HL-60 (cell line): ENCODE measurements at regions not wholly inside any gene's neighbourhood (a gene's known extent, or its start where the extent isn't known, plus 50 kb on each side); places are given as distances from the start of the nearest gene placed in this dataset.

Experiments
- DNase-seq, 2 experiments: peaks; one replicate each; pipeline ENCODE4 v3.0.0-alpha.2; 2010 to 2020; ENCODE audit warnings: low read depth in 1 of 2, low spot score in 1 of 2
- H3K27ac ChIP-seq: fragments of 250-450 bp; sonication (Bioruptor Pico); replicated peaks from 2 replicates; pipeline ENCODE4 v1.5.1; 2020; ENCODE audit warnings: mild to moderate bottlenecking, moderate library complexity
- H3K27me3 ChIP-seq: fragments of 250-450 bp; sonication (Bioruptor Pico); 2 replicates; pipeline ENCODE4 v1.5.1; 2021; ENCODE audit warnings: mild to moderate bottlenecking, moderate library complexity; ENCODE audit not compliant: insufficient read depth, poor library complexity, severe bottlenecking
- H3K4me3 ChIP-seq: replicated peaks from 2 replicates; pipeline ENCODE4 v1.5.1; 2011; ENCODE audit warnings: mild to moderate bottlenecking, control low read depth, low read length; ENCODE audit not compliant: insufficient read depth
- GABPA ChIP-seq: IDR thresholded peaks from 2 replicates; pipeline ENCODE4 v1.6.1; 2012; ENCODE audit warnings: low read depth
- POLR2AphosphoS5 ChIP-seq: IDR thresholded peaks from 2 replicates; pipeline ENCODE4 v1.6.1; 2012; ENCODE audit warnings: low read depth
- REST ChIP-seq: IDR thresholded peaks from 2 replicates; pipeline ENCODE4 v1.6.1; 2012; ENCODE audit warnings: low read depth; ENCODE audit not compliant: insufficient replicate concordance
- SPI1 ChIP-seq: IDR thresholded peaks from 2 replicates; pipeline ENCODE4 v1.6.1; 2012; ENCODE audit warnings: low read depth, mild to moderate bottlenecking, borderline replicate concordance
- TF ChIP-seq, protein P1 (sequence below): IDR thresholded peaks from one replicate; pipeline ENCODE4 v1.5.1; 2011; ENCODE audit warnings: low read length, control low read depth, inconsistent platforms; ENCODE audit not compliant: insufficient read depth

GRCh38 chr6:22621701-22622100 lies 52.3 kb downstream of the HDGFL1 start:
- TF ChIP-seq REST (no peak), POLR2AphosphoS5 (no peak), SPI1 (no peak), GABPA (no peak)
- TF ChIP-seq, protein P1, sequence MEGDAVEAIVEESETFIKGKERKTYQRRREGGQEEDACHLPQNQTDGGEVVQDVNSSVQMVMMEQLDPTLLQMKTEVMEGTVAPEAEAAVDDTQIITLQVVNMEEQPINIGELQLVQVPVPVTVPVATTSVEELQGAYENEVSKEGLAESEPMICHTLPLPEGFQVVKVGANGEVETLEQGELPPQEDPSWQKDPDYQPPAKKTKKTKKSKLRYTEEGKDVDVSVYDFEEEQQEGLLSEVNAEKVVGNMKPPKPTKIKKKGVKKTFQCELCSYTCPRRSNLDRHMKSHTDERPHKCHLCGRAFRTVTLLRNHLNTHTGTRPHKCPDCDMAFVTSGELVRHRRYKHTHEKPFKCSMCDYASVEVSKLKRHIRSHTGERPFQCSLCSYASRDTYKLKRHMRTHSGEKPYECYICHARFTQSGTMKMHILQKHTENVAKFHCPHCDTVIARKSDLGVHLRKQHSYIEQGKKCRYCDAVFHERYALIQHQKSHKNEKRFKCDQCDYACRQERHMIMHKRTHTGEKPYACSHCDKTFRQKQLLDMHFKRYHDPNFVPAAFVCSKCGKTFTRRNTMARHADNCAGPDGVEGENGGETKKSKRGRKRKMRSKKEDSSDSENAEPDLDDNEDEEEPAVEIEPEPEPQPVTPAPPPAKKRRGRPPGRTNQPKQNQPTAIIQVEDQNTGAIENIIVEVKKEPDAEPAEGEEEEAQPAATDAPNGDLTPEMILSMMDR, result no peak
- no peaks in the 10 kb centered on the region for H3K27me3 ChIP-seq
- H3K4me3 ChIP-seq, result no peak overlapping the region
- H3K27ac ChIP-seq, result no peak overlapping the region
- no peak for DNase-seq

GRCh38 chr6:22622351-22622750 lies 53.0 kb downstream of the HDGFL1 start:
- Histone ChIP-seq H3K4me3 (no peak overlapping the region), H3K27ac (no peak overlapping the region), H3K27me3 (no peaks in the 10 kb centered on the region)
- TF ChIP-seq, protein P1, result no peak
- TF ChIP-seq REST (no peak), GABPA (no peak), SPI1 (no peak), POLR2AphosphoS5 (no peak)
- no peak for DNase-seq

DNA sequence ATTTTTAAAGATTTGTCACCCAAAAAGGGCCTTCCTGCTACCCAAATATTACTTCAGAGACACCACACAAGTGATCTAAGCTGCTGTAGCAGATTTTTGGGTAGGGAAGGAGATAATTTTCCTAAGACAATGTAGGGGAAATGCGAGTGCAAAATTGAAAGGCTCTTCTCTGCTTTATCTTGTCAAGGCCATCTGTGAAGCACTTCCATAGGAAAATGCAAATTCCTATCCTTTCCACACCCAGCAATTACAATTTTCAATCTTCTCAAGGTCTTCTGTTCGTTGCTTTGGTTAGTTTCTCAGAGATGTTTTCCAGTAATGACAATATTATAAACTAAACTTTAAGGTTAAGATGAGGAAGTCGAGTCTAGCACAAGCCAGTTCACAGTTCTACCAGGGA lies 53.4 kb downstream of the HDGFL1 start:
- DNase-seq, result no peak
- TF ChIP-seq, protein P1, result no peak
- TF ChIP-seq SPI1, result no peak
- TF ChIP-seq REST, result no peak
- no peak for TF ChIP-seq GABPA
- no peak for TF ChIP-seq POLR2AphosphoS5
- H3K4me3 ChIP-seq, result no peak overlapping the region
- no peaks in the 10 kb centered on the region for H3K27me3 ChIP-seq
- H3K27ac ChIP-seq, result no peak overlapping the region
